Activated CD8-positive, alpha-beta memory T cell treated with anti-CD3 and anti-CD28 coated beads, Interleukin-2, amount 10 ng/mL, durations not matched to agents 7 days and 5 days (primary cell): ENCODE measurements at regions not wholly inside any gene's neighbourhood (a gene's known extent, or its start where the extent isn't known, plus 50 kb on each side); places are given as distances from the start of the nearest gene placed in this dataset.

Experiments
- ATAC-seq: fragments of 150-1000 bp; cut with Tn5 transposase; one replicate; pipeline ENCODE4 v1.10.0; 2021; ENCODE audit warnings: moderate library complexity
- CTCF ChIA-PET: fragments of 350-600 bp; sonication (Branson Sonifier 250); formaldehyde crosslinking; loops from one replicate; lab custom pipeline; 2021; ENCODE audit warnings: antibody characterized with exemption; lab: Charles Lee
- DNase-seq: peaks from one replicate; pipeline ENCODE4 v3.0.0-alpha.2; 2020
- H3K27ac Mint-ChIP-seq: one replicate; pipeline ENCODE4 v1.8.0; 2021; ENCODE audit warnings: mild to moderate bottlenecking, mixed read lengths
- H3K27me3 Mint-ChIP-seq: one replicate; pipeline ENCODE4 v1.8.0; 2021; ENCODE audit warnings: mixed read lengths
- H3K36me3 Mint-ChIP-seq: one replicate; pipeline ENCODE4 v1.8.0; 2021; ENCODE audit warnings: mild to moderate bottlenecking, mixed read lengths
- H3K4me1 Mint-ChIP-seq: one replicate; pipeline ENCODE4 v1.8.0; 2021; ENCODE audit warnings: mixed read lengths
- H3K4me3 Mint-ChIP-seq: one replicate; pipeline ENCODE4 v1.8.0; 2021; ENCODE audit warnings: mild to moderate bottlenecking, moderate library complexity, mixed read lengths
- H3K9me3 Mint-ChIP-seq: one replicate; pipeline ENCODE4 v1.8.0; 2022; ENCODE audit warnings: low read depth, mixed read lengths

DNA sequence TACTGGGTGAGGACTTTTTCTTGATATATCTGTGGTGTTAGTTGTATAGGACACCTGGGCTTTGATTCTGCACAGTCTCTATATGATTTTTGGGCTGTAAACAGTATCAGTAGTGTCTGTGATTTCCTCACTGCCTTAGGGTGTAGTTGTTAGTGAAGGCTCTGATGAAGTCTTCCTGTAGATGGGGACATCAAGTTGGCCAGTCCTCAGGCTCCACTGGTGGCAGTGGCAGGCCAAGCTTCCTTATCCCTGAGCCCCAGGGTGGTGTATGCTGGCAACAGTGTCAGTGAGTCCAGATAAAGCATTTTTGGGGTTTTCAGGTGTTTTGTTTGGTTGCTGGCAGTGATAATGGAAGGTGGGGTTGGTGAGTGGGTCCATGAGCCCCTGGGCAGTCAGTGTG, 961.4 kb downstream of the DSC3 start:
- Mint-ChIP-seq H3K9me3 (peaks cover 20% of the 10 kb centered on the region), H3K27ac (no peak overlapping the region), H3K4me1 (no peaks in the 10 kb centered on the region), H3K36me3 (no peaks in the 10 kb centered on the region), H3K27me3 (no peaks in the 10 kb centered on the region), H3K4me3 (no peak overlapping the region)
- DNase-seq (no peak), ATAC-seq (no peak)
- CTCF ChIA-PET, result no interaction called here

DNA sequence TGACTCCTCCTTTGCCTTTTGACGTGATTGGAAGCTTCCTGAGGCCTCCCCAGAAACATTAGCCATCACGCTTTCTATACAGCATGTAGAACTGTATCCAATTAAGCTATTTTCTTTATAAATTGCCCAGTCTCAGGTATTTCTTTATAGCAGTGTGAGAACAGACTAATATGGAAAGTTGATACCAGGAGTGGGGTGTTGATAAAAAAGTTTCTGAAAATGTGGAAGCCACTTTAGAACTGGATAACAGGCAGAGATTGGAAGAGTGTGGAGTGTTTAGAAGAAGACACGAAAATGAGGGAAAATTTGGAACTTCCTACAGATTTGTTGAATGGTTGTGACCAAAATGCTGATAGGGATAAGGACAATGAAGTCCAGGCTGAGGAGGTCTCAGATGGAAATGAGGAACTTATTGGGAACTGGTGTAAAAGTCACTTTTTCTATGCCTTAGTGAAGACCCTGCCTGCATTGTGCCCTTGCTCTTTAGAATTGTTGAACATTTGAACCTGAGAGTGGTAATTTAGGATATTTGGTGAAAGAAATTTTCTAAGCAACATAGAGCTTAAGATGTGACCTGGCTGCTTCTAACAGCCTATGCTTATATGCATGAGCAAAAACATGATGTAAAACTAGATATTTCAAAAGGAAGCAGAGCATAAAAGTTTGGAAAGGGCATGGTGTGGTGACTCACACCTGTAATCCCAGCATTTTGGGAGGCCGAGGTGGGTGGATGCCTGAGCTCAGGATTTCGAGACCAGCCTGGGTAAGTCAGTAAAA, 969.7 kb downstream of the DSC3 start:
- H3K4me1 Mint-ChIP-seq, result no peaks in the 10 kb centered on the region
- H3K9me3 Mint-ChIP-seq, result peaks cover 17% of the 10 kb centered on the region
- CTCF ChIA-PET, result no interaction called here
- H3K27me3 Mint-ChIP-seq, result no peaks in the 10 kb centered on the region
- DNase-seq, result no peak
- H3K27ac Mint-ChIP-seq, result no peak overlapping the region
- H3K36me3 Mint-ChIP-seq, result no peaks in the 10 kb centered on the region
- ATAC-seq, result no peak
- no peak overlapping the region for H3K4me3 Mint-ChIP-seq

DNA sequence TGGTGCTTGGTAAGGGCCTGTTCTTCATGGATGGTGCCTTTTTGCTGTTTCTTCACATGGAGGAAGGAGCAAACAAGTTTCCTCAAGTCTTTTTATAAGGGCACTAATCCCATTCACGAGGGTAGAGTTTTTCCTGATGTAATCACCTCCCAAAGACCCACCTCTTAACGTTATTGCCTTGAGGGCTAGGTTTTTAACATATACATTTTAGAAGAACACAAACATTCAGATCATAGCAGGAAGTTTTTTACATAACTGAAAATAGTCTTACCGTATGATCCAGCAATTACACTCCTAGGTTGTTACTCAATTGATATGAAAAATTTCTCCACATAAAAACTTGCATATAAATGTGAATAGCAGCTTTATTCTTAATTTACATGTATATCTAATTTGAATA, 976.3 kb downstream of the DSC3 start:
- no peaks in the 10 kb centered on the region for H3K4me1 Mint-ChIP-seq
- no peak for DNase-seq

DNA sequence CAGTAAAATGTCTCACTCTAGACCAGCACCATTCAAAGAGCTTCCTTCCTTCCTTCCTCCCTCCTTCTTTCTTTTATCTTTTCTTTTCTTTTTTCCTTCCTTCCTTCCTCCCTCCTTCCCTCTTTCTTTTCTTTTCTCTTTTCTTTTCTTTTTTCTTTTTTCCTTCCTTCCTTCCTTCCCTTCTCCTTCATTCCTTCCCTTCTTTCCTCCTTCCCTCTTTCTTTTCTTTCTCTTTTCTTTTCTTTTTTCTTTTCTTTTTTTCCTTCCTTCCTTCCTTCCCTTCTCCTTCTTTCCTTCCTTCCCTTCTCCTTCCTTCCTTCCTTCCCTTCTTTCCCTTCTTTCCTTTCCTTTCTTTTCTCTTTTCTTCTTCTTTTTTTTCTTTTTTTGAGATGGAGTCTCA, 985.1 kb downstream of the DSC3 start:
- H3K27me3 Mint-ChIP-seq, result no peaks in the 10 kb centered on the region
- H3K9me3 Mint-ChIP-seq, result peaks cover 15% of the 10 kb centered on the region
- H3K4me3 Mint-ChIP-seq, result no peak overlapping the region
- H3K36me3 Mint-ChIP-seq, result no peaks in the 10 kb centered on the region
- no peak for ATAC-seq
- no peaks in the 10 kb centered on the region for H3K4me1 Mint-ChIP-seq
- H3K27ac Mint-ChIP-seq, result no peak overlapping the region
- no peak for DNase-seq
- CTCF ChIA-PET, result no interaction called here

More for the DNA sequence above, 976.3 kb downstream of the DSC3 start:
- ATAC-seq, result no peak
- Mint-ChIP-seq H3K36me3 (no peaks in the 10 kb centered on the region), H3K27me3 (no peaks in the 10 kb centered on the region), H3K4me3 (no peak overlapping the region), H3K9me3 (peaks cover 11% of the 10 kb centered on the region), H3K27ac (no peak overlapping the region)
- CTCF ChIA-PET, result no interaction called here

DNA sequence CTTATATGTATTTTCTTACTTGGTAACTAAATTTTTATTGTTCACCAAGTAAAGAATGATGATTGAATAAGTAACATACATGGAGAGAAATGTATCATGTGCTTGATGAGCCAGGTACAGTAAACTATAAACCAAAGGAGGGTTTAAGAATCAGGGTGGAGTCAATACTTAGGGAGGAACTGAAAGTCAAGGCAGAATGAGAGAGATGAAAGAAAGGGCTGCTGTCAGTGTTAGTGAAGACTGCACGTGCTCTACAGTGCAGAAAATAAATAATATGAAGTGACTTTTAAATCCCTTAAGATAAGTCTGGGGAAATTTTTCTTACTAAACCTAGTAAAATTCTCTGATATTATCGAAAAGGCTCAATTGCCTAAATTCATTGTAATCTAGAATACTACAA, 986.0 kb downstream of the DSC3 start:
- H3K4me1 Mint-ChIP-seq, result no peaks in the 10 kb centered on the region
- H3K4me3 Mint-ChIP-seq, result no peak overlapping the region
- H3K36me3 Mint-ChIP-seq, result no peaks in the 10 kb centered on the region
- H3K27me3 Mint-ChIP-seq, result no peaks in the 10 kb centered on the region
- CTCF ChIA-PET, result no interaction called here
- ATAC-seq (no peak), DNase-seq (no peak)
- H3K9me3 Mint-ChIP-seq, result peaks cover 12% of the 10 kb centered on the region
- H3K27ac Mint-ChIP-seq, result no peak overlapping the region

DNA sequence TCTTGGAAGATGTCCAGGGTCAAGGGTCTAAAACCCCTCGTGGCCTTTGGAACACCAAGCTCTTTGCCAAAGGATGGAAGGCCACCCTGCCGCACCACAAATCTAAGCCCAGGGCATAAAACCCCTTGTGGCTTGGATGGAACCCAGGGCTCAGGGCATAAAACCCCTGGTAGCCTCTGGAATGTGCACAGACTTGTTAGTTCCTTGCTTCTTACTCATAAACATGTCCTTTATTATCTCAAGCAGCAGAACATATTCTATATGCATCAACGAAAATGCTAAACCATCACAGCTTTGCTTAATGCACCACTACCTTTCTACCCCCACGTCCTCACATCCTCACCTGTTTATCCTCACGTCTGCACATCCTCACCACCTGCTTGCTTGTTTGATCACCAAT, 998.0 kb downstream of the DSC3 start:
- ATAC-seq (no peak), DNase-seq (no peak)
- Mint-ChIP-seq H3K36me3 (no peaks in the 10 kb centered on the region), H3K4me3 (no peak overlapping the region), H3K27me3 (no peaks in the 10 kb centered on the region), H3K27ac (no peak overlapping the region), H3K4me1 (no peaks in the 10 kb centered on the region), H3K9me3 (peaks cover 15% of the 10 kb centered on the region)
- CTCF ChIA-PET, result no interaction called here

DNA sequence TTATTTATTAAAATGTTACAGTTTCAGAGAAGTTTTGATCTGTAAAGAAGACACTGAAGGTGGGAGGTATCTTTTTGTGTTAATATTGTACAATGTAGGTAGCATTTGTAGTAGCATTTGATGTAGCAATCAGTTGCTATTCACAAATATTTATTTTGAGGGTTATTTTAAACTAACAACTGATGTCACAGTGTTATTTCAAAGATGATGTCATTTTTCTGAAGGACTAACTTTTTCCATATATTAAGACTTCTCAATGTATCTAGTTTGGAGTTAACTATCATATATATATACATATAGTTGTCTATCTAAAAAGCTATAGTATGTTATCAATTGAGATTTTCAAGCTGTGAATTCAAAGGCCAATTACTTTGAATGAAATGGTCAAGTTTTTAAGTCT, 1003.3 kb downstream of the DSC3 start:
- no peak for DNase-seq
- ATAC-seq, result no peak
- CTCF ChIA-PET, result no interaction called here
- H3K4me3 Mint-ChIP-seq, result no peak overlapping the region
- H3K27ac Mint-ChIP-seq, result no peak overlapping the region
- H3K27me3 Mint-ChIP-seq, result no peaks in the 10 kb centered on the region
- H3K4me1 Mint-ChIP-seq, result no peaks in the 10 kb centered on the region
- no peaks in the 10 kb centered on the region for H3K36me3 Mint-ChIP-seq
- peaks cover 17% of the 10 kb centered on the region for H3K9me3 Mint-ChIP-seq

DNA sequence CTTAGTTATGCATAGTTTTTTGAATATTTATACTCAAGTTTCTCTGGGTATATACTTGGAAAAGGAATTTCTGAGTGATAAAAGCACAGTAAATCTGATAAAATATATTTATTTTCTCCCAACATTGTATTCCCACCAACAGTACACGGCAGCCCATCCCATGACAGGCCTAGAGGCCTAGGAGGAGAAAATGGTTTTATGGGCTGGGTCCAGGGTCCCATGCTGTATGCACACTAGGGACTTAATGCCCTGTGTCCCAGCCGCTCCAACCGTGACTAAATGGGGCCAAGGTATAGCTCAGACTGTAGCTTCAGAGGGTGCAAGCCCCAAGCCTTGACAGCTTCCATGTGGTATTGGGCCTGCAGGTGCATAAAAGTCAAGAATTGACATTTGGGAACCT, 1007.7 kb downstream of the DSC3 start:
- H3K36me3 Mint-ChIP-seq, result no peaks in the 10 kb centered on the region

DNA sequence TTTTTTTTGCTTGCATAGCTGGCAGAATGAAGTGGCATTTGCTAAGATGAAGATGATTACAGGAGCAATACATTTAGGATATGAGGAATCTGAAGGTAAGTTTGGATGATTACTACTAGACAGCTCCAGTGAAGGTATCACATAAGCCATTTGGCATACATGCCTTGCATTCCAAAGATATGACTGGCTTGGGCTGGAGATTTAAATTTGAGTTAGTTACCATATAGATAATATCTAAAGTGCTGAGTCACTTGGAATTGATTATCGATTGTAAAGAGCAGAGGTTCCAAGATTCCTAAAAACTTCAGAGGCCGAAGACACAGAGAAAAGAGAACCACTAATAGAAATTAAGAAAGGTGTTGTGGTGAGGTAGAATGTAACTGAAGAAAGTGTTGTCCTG, 1026.4 kb downstream of the DSC3 start:
- Mint-ChIP-seq H3K27me3 (no peaks in the 10 kb centered on the region), H3K4me1 (no peaks in the 10 kb centered on the region), H3K36me3 (no peaks in the 10 kb centered on the region), H3K27ac (no peak overlapping the region), H3K4me3 (no peak overlapping the region), H3K9me3 (peaks cover 10% of the 10 kb centered on the region)
- DNase-seq (no peak), ATAC-seq (no peak)
- CTCF ChIA-PET, result no interaction called here

More for the DNA sequence above, 1007.7 kb downstream of the DSC3 start:
- Mint-ChIP-seq H3K4me1 (no peaks in the 10 kb centered on the region), H3K9me3 (peaks cover 18% of the 10 kb centered on the region), H3K27ac (no peak overlapping the region), H3K4me3 (no peak overlapping the region), H3K27me3 (no peaks in the 10 kb centered on the region)
- no peak for ATAC-seq
- CTCF ChIA-PET, result no interaction called here
- no peak for DNase-seq

DNA sequence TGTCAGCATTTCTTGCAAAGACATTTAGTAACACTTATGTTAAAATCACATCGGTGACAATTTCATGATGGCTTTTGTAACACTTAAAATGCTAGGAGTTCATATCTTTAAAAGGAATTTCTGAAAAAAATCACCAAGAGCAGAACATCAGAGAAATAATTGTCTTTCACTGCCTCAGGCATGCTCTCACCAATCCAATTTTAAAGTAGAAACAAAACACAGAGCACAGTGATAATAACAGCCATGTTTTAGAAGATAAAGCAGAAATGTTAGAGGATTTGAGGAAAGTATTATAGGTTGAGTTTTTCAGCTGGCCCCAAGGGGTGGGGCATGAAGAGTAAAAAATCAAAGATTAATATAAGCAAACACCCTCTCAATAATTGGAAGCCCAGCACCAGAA, 1037.6 kb downstream of the DSC3 start:
- DNase-seq (no peak), ATAC-seq (no peak)
- H3K9me3 Mint-ChIP-seq, result peaks cover 6% of the 10 kb centered on the region
- no peaks in the 10 kb centered on the region for H3K4me1 Mint-ChIP-seq
- CTCF ChIA-PET, result no interaction called here
- H3K36me3 Mint-ChIP-seq, result no peaks in the 10 kb centered on the region
- H3K27ac Mint-ChIP-seq, result no peak overlapping the region
- H3K27me3 Mint-ChIP-seq, result no peaks in the 10 kb centered on the region
- no peak overlapping the region for H3K4me3 Mint-ChIP-seq

DNA sequence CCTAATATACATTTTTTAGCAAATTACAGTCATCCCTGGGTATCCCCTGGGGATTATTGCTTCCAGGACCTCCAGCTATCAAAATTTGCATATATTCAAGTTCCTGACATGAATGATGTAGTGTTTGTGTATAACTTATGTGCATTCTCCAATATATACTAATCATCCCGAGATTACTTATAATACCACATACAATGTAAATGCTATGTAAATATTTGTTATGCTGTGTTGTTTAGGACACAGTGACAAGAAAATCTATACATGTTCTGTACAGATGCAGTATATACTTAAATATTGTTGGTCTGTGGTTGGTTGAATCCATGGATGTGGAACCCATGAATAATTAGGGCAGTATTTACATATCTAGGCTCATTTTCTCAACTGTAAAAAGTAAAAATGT, 1060.3 kb downstream of the DSC3 start:
- DNase-seq (no peak), ATAC-seq (no peak)
- H3K27me3 Mint-ChIP-seq, result no peaks in the 10 kb centered on the region
- H3K4me1 Mint-ChIP-seq, result no peaks in the 10 kb centered on the region
- H3K27ac Mint-ChIP-seq, result no peak overlapping the region
- CTCF ChIA-PET, result no interaction called here
- no peaks in the 10 kb centered on the region for H3K36me3 Mint-ChIP-seq
- H3K4me3 Mint-ChIP-seq, result no peak overlapping the region
- H3K9me3 Mint-ChIP-seq, result peaks cover 11% of the 10 kb centered on the region

DNA sequence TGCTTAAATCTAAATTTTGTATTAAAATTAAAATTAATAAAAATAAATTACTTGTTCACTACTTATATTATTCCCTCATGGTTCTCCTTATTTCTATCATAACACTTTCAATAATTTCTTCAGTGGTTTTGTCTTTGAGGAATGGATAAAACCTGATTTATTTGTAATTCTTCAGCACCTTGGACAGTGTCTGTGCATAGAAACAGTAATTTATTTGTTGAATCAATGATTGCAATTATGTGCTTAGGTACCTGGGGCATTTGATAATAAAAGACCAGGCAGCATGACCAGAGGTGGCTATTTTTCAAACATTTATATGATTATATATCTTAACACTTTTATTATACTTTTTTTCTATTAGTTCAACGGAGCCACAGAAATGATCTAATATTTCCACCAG, 1062.7 kb downstream of the DSC3 start:
- ATAC-seq, result no peak
- Mint-ChIP-seq H3K4me1 (no peaks in the 10 kb centered on the region), H3K9me3 (peaks cover 2% of the 10 kb centered on the region), H3K4me3 (no peak overlapping the region), H3K27ac (no peak overlapping the region), H3K36me3 (no peaks in the 10 kb centered on the region), H3K27me3 (no peaks in the 10 kb centered on the region)
- DNase-seq, result no peak
- CTCF ChIA-PET, result no interaction called here

DNA sequence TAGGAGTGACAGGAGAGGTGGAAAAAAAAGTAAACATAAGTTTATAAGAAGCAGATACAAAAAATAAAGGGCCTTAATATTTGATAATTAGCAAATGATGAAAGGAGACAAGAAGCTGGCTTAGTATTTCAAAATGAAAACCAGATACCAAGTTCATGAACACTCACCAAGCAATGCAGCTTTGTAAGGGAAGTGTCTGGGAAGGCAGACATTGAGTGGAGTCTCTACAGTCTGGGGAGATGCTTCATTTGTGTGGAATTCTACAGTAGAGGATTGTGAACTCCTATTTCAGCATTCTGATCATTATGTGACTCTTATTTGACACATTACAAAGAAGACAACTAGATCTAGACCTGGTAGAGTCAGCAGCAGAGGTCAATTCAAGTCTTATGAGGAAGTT, 1072.7 kb downstream of the DSC3 start:
- DNase-seq (no peak), ATAC-seq (no peak)
- H3K36me3 Mint-ChIP-seq, result no peaks in the 10 kb centered on the region
- H3K9me3 Mint-ChIP-seq, result peaks cover 6% of the 10 kb centered on the region
- H3K4me3 Mint-ChIP-seq, result no peak overlapping the region
- no peak overlapping the region for H3K27ac Mint-ChIP-seq
- H3K27me3 Mint-ChIP-seq, result no peaks in the 10 kb centered on the region
- H3K4me1 Mint-ChIP-seq, result no peaks in the 10 kb centered on the region
- CTCF ChIA-PET, result no interaction called here

DNA sequence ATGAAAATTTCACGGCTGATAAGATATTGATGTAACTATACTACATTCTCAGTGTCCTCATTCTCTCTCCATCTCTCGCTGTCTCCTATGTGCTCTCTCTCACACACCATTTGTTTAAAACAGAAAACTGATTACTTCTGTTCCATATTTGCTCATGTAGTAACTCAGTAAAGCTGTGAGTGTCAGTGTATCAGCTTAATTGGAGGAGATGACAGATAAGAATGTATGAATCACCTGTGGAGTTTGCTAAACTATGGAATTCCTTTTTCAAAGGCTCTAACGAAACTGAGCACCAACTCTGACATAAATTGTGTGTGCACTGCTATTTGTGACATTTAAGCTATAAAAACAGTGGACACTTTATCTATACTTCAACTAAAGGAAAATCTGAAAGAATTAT, 1080.0 kb downstream of the DSC3 start:
- Mint-ChIP-seq H3K27me3 (no peaks in the 10 kb centered on the region), H3K9me3 (no peaks in the 10 kb centered on the region), H3K4me3 (no peak overlapping the region), H3K27ac (no peak overlapping the region), H3K36me3 (no peaks in the 10 kb centered on the region), H3K4me1 (no peaks in the 10 kb centered on the region)
- ATAC-seq (no peak), DNase-seq (no peak)
- CTCF ChIA-PET, result no interaction called here

DNA sequence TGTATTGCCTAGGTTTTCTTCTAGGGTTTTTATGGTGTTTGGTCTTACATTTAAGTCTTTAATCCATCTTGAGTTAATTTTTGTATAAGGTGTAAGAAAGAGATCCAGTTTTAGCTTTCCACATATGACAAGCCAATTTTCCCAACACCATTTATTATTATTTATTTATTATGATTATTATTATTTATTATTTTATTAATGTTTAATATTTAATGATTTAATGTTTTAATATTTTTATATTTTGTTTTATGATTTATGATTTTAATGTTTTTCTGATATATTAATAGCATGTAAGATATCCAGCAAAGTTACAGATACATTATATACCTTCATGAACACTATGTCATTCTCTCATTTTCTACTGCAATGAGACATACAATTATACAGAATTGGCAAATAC, 1082.0 kb downstream of the DSC3 start:
- Mint-ChIP-seq H3K4me3 (no peak overlapping the region), H3K27ac (no peak overlapping the region), H3K9me3 (peaks cover 2% of the 10 kb centered on the region), H3K27me3 (no peaks in the 10 kb centered on the region), H3K4me1 (no peaks in the 10 kb centered on the region), H3K36me3 (no peaks in the 10 kb centered on the region)
- CTCF ChIA-PET, result no interaction called here
- DNase-seq, result no peak
- no peak for ATAC-seq
